ENCODE measurements at regions not wholly inside any gene's neighbourhood (a gene's known extent, or its start where the extent isn't known, plus 50 kb on each side); places are given as distances from the start of the nearest gene placed in this dataset.

GRCh38 chr2:176746411-176746810, 466.2 kb upstream of the HNRNPA3 start:
- no peak overlapping the region for H3K4me3 ChIP-seq (ENCODE audit: low read depth, low read length)
- DNase-seq (ENCODE audit: low read depth) = no peak
- in situ Hi-C loops (cut with HindIII; ENCODE audit: low sequenced_read_pairs) = no loop called here
- TF ChIP-seq CTCF (IDR thresholded peaks at IDR 0.05; ENCODE audit: low read depth, low read length, missing control alignments) = no peak

GRCh38 chr2:176747506-176747905, 465.1 kb upstream of the HNRNPA3 start:
- DNase-seq (ENCODE audit: low read depth) = no peak
- in situ Hi-C loops (cut with HindIII; ENCODE audit: low sequenced_read_pairs) = no loop called here
- no peak for TF ChIP-seq CTCF (IDR thresholded peaks at IDR 0.05; ENCODE audit: low read depth, low read length, missing control alignments)
- H3K4me3 ChIP-seq (ENCODE audit: low read depth, low read length) = no peak overlapping the region

- no peak overlapping the region for H3K4me3 ChIP-seq (ENCODE audit: low read depth, low read length)
- in situ Hi-C loops (cut with HindIII; ENCODE audit: low sequenced_read_pairs) = no loop called here
- TF ChIP-seq CTCF (IDR thresholded peaks at IDR 0.05; ENCODE audit: low read depth, low read length, missing control alignments) = no peak
- no peak for DNase-seq (ENCODE audit: low read depth)
These were observed 464.7 kb upstream of the HNRNPA3 start for GRCh38 chr2:176747928-176748327.

GRCh38 chr2:176748662-176749061, 463.9 kb upstream of the HNRNPA3 start:
- no peak for TF ChIP-seq CTCF (IDR thresholded peaks at IDR 0.05; ENCODE audit: low read depth, low read length, missing control alignments)
- in situ Hi-C loops (cut with HindIII; ENCODE audit: low sequenced_read_pairs) = no loop called here
- no peak for DNase-seq (ENCODE audit: low read depth)
- H3K4me3 ChIP-seq (ENCODE audit: low read depth, low read length) = no peak overlapping the region

- DNase-seq (ENCODE audit: low read depth) = no peak
- TF ChIP-seq CTCF (IDR thresholded peaks at IDR 0.05; ENCODE audit: low read depth, low read length, missing control alignments) = no peak
- H3K4me3 ChIP-seq (ENCODE audit: low read depth, low read length) = no peak overlapping the region
- in situ Hi-C loops (cut with HindIII; ENCODE audit: low sequenced_read_pairs) = no loop called here
These were observed 461.0 kb upstream of the HNRNPA3 start for GRCh38 chr2:176751314-176752227.

- in situ Hi-C loops (cut with HindIII; ENCODE audit: low sequenced_read_pairs) = no loop called here
- no peak for DNase-seq (ENCODE audit: low read depth)
- TF ChIP-seq CTCF (IDR thresholded peaks at IDR 0.05; ENCODE audit: low read depth, low read length, missing control alignments) = no peak
- no peak overlapping the region for H3K4me3 ChIP-seq (ENCODE audit: low read depth, low read length)
These were observed 460.3 kb upstream of the HNRNPA3 start for GRCh38 chr2:176752295-176752694.

Data from astrocyte of the cerebellum (primary cell).